KBM-7 (cell line): ENCODE measurements at regions not wholly inside any gene's neighbourhood (a gene's known extent, or its start where the extent isn't known, plus 50 kb on each side); places are given as distances from the start of the nearest gene placed in this dataset.

Experiments
- DNase-seq: peaks from one replicate; pipeline ENCODE4 v3.0.0-alpha.2; 2015
- in situ Hi-C: fragments of 300-500 bp; cut with MboI; formaldehyde crosslinking; loops from 2 replicates; pipeline ENCODE4 v1.14.3; 2020; ENCODE audit warnings: low sequenced_read_pairs, low pct_unique_long_range_greater_than_20kb, mixed read lengths

GRCh38 chr5:7955476-7955875 is 86.5 kb downstream of the MTRR start:
- DNase-seq: no peak
- in situ Hi-C loops: no loop called here

DNA sequence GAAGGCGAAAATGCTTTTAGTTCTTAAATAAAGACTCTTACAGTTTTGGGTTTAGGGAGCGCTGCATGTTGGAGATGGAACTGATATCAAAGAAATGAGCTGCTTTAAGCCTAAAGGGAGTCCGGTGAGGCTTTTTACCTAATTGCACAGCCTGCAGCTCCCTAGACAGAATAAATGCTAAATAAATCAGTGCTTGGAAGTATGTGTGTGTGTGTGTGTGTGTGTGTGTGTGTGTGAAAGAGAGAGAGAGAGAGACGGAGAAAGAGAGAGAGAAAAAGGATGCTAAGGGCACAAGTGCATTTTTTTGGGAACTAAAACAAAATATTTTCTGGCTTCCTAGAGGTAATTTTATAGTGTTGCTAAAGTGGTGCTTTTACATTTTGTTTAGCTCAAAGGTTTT is 88.4 kb downstream of the MTRR start:
- no peak for DNase-seq

DNA sequence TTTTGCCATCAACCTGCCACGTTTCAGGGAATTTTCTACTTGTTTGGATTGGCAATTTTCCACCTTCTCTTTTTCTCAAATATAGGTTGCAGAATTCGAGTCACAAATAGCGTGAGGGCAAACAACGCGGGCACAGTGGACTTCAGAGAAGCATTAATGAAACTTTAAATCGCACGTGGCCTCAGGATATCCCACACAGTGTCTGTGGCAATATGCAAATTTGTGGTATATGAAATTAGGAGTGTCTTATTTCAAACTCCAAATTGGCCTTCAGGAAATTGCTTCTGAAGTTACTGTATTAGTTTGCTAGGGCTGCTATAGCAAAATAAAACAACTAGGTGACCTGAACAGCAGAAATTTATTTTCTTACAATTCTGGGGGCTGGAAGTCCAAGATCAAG is 91.2 kb downstream of the MTRR start:
- no peak for DNase-seq
- in situ Hi-C loops: no loop called here

More for the DNA sequence above, 88.4 kb downstream of the MTRR start:
- in situ Hi-C loops: no loop called here

GRCh38 chr5:7961540-7961939 is 92.6 kb downstream of the MTRR start:
- no peak for DNase-seq
- in situ Hi-C loops: no loop called here

DNA sequence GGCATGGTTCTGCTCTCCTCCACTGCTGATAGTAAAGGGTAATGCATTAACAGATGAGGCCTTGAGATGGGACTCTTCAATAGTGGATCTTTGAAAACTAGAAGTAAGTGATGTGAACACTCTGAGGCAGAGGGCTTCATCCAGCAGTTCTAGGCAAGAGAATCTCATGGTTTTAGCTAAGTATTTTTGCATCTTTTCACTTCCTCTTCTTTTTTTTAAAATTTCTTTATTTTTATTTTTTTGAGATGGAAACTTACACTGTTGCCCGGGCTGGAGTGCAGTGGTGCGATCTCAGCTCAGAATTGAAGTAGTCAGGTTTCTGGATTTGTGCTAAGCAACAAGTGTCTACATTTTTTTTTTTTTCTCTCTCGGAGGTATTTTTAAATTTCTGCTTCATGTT is 101.9 kb downstream of the MTRR start:
- in situ Hi-C loops: no loop called here
- DNase-seq: no peak

DNA sequence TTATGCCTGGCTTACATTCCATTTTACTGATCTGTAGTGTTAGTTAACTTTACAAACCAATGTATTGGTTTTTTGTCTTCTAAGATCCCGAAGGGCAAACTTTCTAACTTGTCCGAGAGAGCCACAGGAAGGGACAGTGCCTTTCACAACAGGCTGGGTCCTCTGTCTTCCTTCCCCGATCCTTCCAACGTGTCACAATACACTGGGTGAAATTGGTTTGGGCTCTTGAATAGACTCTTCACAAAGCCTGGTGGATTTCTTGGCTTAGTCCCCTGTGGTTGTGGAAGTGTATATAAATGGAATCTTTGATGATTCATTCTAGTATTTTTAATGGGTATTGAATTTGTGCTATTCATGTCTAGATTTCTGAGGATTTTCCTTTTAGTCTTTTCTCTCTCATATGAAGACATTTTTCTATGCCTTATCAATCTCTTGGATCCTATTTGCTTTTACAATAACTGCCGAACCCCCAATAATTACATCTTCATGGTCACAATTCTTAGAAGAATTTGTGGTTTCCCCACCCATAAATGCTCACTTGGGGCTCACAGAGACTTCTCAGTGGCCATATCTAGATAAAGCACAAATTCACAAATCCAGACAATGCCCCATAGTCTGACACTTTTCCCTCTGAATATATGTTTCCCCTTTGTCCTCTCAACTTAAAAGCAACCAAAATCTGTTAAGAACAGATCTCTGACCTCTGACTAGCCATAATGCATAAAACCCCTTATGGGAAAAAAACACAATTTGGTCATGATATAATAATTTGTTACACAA is 107.7 kb downstream of the MTRR start:
- DNase-seq: no peak
- in situ Hi-C loops: no loop called here

DNA sequence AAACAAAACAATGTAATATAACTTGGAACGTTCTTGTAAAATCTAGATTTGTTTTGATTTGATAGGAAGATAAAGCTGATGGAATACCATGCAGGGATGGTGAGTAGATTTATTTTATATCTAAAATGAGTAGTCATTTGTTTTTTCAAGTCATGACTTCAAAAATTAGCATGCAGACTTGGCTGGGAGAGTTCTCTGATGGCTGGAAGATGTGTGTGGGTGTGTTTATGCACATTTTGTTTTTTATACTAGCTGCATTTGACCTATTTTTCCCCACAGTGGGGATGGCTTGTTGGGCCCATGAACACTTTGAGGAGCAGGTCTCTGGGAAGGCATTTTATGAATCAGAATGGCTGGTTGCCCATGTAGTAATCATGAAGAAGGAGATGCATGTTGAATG is 109.2 kb downstream of the MTRR start:
- in situ Hi-C loops: no loop called here
- no peak for DNase-seq

- no peak for DNase-seq
- in situ Hi-C loops: no loop called here
Observed at GRCh38 chr5:7978991-7979390, 110.0 kb downstream of the MTRR start.

- in situ Hi-C loops: no loop called here
- no peak for DNase-seq
Observed at GRCh38 chr5:7980881-7981280, 111.9 kb downstream of the MTRR start.

DNA sequence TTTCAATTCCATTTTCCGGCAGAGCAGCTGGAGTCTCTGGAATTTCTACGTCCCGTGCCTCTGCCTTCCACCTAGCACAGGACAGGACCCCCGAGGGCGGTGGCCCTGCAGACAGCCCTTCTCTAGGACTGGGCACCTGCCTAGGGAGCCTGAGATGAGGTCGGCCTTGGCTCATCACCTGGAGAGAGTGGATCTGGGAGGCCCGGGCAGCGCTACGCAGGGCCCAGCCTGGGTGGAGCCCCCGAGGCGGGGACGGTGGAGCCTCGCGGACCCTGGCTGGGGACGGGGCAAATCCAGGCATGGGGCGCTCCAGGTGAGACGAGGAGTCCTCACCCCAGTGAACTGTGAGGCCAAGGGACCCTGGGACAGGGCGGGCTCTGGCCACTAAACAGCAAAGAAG is 114.5 kb downstream of the MTRR start:
- no peak for DNase-seq
- in situ Hi-C loops: no loop called here

- DNase-seq: no peak
- in situ Hi-C loops: no loop called here
Observed at GRCh38 chr5:7991125-7991821, 122.3 kb downstream of the MTRR start.

DNA sequence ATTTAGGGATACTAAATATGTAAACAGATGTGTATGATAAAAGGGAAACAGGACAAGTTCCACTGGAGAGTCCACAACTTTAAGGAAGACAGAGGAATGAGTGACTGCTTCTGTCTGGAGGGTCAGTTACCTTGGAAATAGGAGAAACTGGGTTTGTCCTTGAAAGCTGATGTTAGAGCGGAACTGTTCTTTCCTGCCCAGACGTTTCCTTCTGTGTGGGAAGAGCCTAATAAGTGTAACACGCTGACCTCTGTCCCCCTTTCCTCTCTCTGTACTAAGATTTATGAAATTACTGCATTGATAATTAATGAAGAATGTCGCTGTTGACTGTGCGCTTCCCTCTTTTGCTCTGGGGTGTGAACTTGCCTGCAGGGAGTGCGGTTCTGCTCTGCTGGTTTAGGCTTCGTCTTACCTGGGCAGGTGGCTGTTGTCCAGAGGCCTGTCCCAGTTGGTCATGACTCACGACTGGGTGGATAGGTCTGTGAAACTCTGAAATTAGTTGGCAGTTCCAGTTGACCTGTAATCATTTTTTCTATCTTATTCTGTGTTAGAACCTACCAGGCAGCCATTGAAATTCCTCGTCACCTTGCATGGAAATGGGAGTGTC is 126.8 kb downstream of the MTRR start:
- in situ Hi-C loops: no loop called here
- DNase-seq: no peak

- in situ Hi-C loops: no loop called here
- DNase-seq: no peak
Observed at GRCh38 chr5:8005416-8005815, 136.5 kb downstream of the MTRR start.

DNA sequence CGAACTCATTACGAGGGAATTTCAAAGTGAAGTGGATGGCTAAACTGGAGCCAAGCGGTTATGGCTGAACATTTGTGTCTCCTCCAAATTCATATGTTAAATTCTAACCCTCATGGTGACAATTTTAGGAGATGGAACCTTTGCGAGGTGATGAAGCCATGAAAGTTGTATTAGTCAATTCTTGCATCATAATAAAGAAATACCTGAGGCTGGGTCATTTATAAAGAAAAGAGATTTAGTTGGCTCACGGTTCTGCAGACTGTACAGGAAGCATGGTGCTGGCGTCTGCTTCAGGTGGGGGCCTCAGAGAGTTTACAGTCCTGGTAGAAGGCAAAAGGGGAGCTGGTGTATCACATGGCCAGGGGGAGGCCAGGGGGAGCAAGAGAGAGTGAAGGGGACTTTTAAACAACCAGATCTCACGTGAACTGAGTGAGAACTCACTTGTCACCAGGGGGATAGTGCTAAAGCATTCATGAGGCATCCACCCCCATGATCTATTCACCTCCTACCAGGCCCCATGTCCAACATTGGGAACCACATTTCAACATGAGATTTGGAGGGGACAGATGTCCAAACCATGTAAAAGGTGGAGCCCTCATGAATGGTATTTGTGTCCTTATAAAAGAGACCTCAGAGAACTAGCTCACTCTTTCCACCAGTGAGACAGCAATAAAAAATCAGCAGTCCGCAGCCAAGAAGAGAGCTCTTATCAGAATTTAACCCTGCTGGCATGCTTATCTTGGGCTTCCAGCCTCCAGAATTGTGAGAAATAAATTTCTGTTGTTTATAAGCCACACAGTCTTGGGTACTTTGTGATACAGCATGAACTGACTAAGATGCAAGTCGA is 143.4 kb downstream of the MTRR start:
- DNase-seq: peak; percentile 15
- in situ Hi-C loops: no loop called here

DNA sequence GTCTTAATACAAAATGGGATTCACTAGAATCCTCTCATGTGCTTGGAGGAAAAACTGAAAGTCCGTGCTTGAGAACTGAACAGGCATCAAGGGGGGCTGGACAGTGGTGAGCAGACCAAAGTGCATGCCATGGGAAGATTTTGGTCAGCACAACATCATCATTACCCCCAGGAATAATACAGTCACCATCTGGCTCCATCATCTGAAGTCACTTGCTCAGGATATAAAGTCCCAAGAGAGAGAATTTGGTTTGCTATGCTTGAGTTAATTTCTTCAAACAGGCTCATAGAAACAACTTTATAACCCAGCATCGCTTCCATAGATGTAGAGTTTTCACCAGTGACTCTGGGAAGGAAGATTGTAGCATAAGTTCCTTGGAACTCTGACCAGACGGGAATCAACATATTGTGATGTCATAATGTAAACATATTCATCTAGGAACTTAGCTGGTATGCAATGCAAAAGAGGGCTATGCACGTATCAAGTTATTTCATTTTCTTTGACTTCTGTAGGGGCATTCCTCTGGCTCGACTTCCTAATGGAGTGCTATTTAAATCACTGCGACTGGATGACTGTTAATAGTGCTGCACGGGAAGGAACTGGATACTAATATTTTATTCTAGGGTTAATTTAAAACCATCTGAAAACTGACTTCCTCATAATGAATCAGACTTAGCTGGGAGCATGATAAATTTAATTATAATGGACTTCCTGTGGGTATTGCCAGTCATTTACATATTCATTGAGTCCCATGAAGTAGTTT is 145.2 kb downstream of the MTRR start:
- in situ Hi-C loops: no loop called here
- DNase-seq: no peak

- in situ Hi-C loops: no loop called here
- DNase-seq: peak; percentile 91
Observed at GRCh38 chr5:8019719-8020218, 150.8 kb downstream of the MTRR start.

DNA sequence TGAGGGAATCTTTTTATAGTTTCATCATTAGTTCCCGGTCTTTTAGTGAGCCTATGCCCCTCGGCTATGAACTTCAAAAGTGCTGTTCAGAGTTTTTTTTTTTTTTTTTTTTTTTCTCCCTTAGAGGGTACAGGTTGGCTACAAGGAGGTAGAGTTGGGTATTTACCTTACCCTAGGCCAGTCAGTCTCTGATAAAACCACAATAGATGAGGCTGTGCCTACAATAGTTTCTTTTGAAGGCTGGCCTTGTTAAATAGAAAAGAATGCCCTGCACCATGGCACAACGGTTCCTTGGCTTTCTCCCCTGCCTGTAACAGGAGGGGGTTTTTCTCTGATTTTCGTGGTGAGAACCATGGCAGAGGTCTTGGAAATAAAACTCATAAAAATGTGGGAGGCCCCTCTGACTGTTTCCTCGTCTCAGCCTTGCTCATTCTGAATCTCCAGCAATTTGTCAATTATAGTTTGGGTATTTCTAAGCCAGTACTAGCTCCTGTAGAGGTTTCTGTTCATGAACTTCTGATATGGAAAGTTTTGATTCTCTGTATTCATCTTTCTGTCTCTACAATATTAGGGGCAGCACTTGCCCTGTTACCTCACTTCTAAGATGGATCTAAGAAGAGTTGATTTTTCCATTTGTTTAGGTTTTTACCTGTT is 152.0 kb downstream of the MTRR start:
- DNase-seq: no peak
- in situ Hi-C loops: no loop called here

DNA sequence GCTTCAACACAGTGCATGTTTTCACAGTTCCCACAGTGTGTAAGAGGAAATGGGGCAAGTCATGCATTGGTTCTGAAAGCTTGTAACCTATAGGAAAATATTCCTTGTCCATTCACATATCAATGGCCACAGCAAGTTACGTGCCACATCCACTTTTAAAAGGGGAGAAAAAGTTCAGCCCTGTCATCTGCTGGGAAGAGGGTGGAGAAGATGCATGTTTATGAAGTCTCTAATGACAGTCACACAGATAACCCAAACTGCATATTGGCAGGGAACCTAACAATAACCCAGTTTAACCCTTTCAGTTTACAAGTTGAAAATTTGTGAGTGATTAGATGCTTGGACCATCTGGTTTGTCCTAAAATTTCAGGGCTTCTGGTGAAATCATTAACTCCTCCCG is 159.3 kb downstream of the MTRR start:
- no peak for DNase-seq
- in situ Hi-C loops: no loop called here
